SHP77 treated with DMSO at 0.1 percent for 48 hours (cell line): ENCODE measurements at regions not wholly inside any gene's neighbourhood (a gene's known extent, or its start where the extent isn't known, plus 50 kb on each side); places are given as distances from the start of the nearest gene placed in this dataset.
"Not testable (repeated sequence)": the region's sequence is repeated elsewhere in the genome, so short reads cannot be mapped to it uniquely, and the experiment has no call there.

Experiments
- DNase-seq: peaks from one replicate; lab custom pipeline; 2025; lab: John Stamatoyannopoulos, UW

DNA sequence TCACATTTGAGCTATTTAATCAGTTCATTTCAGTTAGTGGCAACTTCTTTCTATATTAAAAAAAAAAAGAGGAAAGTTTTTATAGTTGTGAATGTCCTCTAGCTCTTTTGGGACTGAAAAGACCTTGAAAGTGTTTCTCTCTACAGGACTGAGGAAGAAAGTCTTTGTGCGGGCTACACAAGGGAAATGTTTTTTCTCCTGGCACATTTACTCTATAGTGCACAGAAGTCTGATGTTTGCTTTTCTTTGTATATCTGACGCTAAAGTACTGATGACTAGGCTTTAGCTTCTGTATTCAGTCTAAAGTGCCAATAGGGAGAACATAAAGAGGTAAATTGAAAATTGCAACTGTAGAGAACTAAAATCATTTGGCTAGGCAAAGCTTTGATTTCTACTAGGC lies 737.4 kb upstream of the LUZP2 start:
- DNase-seq, result no peak

DNA sequence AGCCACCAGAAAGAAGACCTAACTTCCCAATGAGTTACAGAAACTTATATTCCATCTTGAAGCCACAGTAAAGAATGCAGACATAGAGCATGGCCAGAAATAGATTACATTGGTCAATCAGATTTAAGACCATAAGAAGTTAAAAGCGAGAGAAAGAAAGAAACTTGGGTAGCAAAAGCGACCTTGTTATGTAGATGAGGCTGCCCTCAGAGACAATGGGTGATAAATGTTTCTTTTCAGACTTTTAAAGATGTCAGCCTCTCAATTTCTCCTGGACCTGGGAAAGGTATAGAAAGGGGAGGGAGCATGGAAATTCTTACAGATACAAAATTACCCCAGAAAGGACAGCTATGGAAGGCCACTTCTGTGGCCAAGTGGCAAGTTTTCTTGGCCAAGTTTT lies 732.6 kb upstream of the LUZP2 start:
- DNase-seq, result no peak

DNA sequence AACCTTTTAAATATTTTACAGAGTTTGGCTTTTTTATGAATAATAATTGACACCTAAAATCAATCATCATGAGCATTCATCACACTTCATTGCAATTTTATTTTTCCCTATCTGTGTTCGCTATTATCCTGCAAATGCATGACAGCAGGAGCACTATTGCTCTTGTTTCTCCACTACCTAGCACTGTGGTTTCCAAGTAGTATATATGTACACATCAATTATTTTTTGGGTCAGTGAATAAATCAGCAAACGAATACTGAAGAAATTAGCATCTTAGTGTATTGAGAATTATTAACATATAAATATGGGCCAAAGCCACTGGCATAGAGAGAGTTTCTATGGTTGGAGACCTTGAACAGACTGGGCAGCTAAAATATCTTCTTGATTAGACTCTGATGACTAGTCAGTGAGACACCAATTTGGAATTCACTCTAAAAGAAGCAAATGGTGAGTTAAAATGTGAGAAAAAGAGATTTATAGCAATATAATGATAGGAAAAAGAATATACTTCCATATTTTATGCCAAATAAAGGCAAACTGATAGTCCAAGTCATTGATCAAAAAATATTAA lies 731.1 kb upstream of the LUZP2 start:
- no peak for DNase-seq

DNA sequence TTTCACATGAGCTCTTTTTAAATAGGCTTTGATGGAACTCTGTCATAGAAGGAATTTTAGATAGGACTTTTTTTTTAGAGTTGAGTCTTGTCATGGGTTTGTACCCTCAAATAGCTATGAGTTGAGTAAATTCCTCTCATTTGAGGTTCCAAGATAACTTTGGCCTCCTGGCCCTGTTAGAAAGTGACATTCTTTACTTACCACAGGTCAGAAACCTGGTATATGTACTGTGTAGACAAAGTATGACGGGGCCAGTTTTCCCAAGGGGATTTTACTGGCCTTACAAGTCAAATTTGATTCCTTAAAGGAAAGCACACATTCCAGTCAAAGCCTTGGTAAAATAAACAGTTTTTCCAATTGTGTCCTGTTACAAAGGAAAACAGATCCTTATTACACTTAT lies 729.3 kb upstream of the LUZP2 start:
- no peak for DNase-seq

DNA sequence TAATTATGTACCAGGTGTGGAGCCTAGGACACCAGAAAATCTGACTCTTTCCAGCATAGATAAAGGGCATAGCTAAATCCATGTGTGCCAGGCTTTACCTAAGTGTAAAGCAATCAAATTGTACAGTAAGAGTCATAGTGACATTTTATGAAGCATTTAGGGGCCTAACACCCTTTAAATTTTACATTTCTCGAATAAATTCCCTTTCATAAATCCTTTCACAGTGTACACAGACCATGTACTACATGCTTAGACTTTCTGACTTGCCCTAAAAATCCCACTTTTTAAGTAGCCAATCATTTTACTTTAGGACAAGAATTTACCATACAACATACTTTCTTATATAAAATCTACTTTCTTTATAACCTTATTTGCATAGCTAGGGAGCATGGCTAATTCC lies 727.6 kb upstream of the LUZP2 start:
- DNase-seq, result no peak

DNA sequence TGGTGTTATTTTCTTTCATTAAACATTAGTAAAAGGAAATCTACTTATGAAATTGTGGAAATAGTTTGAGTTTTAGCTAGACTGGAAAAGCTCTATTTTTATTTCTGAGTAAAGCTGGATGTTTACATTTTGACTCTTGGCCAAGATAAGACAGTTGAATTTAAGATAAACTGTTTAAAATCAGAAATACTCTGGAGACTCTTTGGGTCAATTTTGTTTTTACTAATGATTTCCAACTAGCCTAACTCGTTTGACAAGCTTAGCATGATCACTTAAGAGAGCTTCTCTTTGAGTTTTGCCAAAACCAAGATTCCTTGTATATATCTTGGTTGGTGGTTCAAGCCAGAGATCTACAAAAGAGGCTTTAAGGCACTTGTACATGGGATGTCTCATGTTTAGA lies 724.8 kb upstream of the LUZP2 start:
- no peak for DNase-seq

DNA sequence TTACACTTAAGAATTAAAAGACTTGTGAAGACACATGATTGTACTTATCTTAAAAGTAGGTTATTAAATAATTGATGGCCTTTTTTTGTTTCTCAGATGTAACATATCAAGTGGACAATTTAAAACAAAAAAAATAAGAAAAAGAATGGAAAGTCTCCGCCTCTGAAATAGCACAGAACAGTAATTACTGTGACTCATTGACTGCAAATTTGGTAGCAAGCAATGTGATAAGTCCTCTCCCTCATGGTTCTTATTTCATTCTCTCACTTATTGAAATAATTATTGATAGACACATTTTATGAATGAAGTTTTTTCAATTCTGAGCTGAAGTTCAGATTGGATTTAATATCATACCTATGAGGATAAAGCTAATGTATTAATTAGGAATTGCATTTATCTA lies 717.9 kb upstream of the LUZP2 start:
- DNase-seq, result no peak

DNA sequence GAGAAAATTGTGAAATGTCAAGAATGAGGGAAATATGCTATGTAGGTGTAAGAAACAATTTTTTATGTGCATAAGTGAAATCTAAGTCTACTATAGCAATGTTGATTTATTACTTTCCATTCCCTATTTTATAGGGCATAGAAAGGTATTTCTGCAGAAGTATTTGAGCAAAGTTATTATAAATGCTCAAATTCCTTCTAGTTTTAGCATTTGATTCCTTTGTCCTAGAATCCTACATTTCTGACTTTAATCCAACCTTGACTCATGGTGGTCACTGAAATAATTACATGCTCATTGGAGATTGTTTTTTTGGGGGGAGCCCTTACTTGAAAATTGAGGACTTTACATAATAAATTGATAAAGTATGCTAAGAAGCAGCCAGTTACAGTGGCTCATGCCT lies 716.6 kb upstream of the LUZP2 start:
- no peak for DNase-seq

DNA sequence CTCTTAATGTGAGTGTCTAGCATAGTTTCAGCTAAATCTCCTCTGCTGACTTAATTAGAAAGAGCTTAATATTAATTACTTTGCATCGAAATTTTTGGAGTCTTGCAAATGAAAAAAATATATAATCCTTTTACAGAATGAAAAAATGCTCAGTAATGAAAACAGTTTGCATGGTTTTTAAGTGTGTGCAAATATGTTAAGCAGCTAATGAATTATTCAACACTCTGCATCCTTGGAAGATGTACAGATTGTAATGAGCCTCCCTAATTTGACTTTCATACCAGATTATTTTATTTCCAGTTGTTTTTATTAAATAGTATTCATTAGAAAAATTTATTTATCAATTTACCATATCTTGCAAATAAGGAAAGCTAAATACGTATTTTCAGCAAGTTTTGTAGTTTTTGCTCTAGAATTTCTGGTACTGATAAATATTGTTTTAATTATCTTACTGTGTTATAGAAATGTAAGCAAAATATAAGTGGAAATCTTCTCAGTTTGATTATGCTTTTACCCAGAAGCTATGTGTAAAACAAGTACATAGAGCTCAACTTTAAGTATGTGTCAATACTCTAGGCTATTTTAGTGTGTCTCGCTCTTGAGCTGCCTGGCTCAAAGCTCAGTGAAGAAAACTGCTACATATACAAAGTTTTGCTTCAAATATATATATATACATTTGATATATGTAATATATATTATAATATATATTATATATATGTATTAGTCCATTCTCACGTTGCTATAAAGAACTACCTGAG lies 714.9 kb upstream of the LUZP2 start:
- DNase-seq, result no peak

DNA sequence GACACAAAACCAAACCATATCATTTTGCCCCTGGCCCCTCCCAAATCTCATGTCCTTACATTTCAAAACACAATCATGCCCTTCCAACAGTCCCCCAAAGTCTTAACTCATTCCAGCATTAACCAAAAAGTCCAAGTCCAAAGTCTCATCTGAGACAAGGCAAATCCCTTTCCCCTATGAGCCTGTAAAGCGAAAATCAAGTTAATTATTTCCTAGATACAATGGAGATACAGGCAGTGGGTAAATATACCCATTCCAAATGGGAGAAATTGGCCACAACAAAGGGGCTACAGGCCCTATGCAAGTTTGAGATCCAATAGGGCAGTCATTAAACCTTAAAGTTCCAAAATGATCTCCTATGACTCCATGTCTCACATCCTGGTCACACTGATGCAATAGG lies 709.9 kb upstream of the LUZP2 start:
- not testable (repeated sequence) for DNase-seq

DNA sequence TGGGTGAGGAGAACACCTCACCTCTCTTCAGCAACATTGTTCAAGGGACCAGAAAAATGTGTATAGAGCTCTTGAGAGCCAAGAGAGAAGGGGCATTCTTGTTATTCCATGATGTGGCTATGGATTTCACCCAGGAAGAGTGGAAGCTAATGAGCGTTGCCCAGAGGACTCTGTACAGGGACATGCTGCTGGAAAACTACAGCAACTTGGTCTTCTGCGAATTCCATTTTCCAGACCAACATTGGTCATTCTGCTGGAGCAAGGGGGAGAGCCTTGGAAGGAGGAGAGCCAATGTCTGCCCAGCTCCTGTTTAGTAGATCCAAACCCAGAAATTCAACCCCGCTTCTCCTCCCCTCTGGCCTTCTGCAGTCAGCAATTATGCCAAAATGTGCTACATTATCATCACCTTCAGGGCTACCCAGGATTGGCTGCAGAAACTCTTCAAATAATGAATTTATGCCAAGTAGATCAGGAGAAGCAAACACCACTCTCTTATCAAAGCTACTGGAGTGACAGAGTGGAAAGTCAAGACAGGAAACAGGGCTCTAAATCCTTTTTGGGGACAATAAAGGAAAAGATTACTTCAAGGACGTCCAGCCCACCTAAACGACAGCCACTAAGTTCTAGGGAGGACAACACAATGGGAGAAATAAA lies 707.5 kb upstream of the LUZP2 start:
- DNase-seq, result no peak

DNA sequence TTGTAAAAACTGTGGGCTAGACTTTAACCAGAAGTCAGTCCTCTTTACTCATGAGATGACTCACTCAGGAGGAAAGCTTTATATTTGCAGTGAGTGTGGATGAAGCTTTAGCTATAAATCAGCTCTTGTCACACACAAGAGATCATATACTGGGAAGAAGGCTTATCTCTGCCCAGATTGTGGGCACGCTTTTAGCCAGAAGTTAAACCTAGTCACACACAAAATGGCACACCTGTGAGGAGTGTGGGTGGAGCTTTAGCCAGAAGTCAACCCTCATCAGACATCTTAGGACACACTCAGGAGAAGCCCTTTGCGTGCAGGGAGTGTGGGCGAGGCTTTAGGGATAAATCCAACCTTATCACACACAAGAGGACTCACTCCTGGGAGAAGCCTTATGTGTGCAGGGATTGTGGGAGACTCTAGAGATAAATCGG lies 706.9 kb upstream of the LUZP2 start:
- no peak for DNase-seq

DNA sequence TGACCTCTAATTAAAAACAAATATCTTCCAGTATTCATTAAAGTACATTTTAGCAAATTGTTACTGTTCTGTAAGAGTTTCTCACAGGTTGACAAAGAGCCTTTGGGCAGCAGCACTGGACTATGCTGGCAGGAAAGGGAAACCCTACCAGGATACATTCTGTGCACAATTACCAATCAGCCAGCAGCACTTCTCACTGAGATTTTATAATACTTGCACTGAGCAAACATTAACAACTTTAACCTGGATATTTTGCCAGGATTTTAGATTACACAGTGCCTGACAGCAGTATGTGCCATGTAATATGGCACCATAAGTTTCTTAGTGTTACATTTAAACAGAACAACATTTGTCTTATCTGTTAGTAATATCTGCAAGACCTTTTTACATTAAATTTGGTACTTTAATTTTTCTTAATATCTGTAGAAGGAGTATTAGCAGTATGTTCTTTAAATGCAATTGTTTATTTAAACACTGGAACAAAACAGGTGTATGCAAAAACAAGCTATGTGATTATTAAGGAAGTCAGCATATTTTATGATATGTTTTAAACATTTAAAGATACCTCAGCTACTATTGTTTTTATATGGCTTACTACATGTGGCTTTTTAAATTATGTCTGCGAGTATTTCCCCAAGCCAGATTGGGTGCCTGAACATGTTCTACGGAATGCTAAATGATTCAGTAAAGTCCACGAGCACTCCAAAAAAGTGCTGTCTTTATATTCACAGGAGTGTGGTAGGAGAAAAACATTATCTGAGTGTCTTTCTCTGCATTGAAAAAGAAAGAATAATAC lies 699.0 kb upstream of the LUZP2 start:
- no peak for DNase-seq

DNA sequence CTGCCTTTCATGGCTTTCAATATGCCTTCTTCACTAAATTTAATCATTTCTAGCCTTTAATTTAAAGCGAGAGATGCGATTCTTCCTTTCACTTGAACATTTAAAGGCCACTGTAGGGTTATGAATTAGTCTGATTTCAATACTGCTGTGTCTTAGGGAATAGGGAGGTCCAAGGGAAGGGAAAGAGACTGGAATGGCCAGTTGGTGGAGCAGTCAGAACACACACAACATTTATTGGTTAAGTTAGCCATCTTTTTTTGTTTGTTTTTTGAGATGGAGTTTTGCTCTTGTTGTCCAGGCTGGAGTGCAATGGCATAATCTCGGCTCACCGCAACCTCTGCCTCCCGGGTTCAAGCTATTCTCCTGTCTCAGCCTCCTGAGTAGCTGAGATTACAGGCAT lies 662.5 kb upstream of the LUZP2 start:
- not testable (repeated sequence) for DNase-seq

DNA sequence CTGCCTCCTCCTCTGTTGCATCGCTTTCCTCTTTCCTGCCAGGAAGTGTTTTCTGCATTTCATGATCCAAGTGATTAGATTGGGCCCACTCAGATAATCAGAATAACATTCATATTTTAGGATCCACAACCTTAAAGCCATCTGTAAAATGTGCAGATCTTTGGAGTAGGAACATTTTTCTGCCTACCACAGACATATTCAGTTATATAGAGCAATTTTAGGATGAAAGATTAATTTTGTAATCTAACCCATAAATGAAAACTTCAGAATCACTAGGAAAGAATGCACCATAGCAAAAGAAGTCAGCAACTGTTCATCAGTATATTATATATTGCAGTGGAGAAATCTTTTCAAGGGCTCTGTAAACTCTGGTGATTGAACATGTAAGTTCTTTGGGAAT lies 659.9 kb upstream of the LUZP2 start:
- no peak for DNase-seq

DNA sequence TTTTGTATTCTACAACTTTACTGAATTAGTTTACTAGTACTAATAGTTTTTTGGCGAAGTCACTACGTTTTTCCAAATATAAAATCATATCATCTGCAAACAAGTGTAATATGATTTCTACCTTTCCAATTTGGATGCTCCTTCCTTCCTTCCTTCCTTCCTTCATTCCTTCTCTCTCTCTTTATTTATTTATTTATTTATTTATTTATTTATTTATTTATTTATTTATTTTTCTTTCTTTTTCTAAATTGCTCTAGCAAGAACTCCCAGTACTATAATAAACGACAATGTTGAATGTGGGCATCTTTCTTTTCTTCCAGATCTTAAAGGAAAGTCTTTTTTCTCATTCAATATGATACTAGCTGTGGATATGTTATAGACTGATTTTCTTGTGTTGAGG lies 656.0 kb upstream of the LUZP2 start:
- no peak for DNase-seq

DNA sequence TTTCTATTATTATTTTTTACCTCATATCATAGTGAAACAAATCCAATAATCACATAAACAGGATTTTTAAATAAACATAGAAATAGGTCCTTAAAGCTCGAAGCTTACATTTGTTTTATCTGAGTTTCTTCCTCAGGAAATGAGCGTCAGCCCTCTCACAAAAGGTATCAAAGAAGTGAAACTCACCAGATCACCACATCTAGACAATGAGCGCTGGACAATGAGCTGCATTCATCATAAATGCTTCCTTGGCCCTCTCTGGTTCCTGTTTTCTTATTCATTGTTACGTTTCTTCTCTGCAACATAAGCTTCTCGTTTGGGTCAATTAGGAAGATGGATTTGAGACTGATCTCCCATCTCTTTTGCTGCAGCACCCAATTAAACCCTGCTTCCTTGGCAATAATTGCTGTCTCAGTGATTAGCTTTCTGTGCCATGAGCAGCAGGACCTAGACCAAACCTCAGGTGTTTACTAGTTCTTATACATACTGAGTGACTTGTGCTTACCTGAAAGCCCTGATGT lies 649.9 kb upstream of the LUZP2 start:
- no peak for DNase-seq

DNA sequence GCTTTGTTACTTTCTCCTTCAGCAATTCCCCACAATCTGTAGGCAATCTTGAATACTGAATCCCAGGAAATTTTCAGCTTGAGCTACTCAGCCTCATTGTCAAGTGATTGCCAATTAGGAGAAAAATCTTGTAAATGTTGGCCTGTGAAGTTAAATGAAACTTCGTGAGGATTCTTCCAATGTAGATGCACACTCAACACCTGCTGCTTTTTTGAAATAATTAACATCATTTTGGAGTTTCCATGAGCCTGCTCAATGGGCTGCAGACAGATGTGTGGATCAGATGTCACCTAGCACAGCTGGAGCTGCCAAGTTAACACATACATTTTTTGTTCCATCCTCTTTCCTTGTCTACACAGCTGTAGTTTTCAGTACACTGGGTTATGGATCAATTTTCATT lies 645.6 kb upstream of the LUZP2 start:
- DNase-seq, result no peak

DNA sequence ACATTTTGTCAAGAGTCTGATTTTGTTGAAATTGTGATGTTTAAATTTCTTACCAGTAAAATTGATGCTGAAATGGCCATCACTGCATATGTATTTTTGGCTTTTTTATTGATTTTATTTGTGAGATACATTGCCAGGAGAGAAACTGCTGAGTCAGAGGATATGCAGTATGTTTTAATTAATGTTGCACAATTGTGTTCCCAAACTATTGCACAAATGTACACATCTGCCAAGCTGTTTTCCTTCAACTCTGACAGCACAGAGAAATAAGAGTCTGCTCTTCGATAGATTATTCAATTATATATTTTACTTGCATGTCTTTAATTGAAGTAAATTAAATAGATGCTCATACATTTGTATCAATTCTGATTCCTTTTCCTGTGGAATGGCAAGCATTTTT lies 640.2 kb upstream of the LUZP2 start:
- DNase-seq, result no peak

DNA sequence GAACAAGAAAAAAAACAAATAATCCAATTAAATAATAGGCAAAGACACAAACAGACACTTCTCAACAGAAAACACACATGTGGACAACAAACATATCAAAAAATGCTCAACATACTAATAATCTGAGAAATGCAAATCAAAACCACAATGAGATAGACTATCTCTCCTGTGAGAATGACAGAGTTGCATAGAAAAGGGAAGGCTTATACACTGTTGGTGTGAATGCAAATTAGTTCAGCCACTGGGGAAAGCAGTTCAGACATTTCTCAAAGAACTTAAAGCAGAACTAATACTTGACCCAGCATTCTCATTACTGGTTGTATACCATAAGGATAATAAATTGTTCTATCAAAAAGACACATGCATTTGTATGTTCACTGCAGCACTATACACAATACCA lies 637.8 kb upstream of the LUZP2 start:
- no peak for DNase-seq

DNA sequence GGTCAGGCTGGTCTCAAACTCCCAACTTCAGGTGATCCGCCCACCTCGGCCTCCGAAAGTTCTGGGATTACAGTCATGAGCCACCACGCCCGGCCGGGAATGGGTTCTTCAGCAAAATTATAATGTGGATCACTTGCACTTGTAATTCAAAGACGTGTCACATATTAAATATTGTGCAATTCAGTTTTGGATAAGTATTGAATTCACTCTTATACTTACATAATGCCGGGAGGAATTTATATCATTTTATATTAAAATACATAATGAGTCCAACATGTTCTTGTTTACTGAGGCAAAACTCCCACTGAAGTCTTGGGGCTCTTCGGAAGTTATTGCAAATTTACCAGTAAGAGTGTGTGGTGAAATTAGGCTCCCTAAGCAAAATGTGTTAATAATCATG lies 635.2 kb upstream of the LUZP2 start:
- DNase-seq, result no peak

DNA sequence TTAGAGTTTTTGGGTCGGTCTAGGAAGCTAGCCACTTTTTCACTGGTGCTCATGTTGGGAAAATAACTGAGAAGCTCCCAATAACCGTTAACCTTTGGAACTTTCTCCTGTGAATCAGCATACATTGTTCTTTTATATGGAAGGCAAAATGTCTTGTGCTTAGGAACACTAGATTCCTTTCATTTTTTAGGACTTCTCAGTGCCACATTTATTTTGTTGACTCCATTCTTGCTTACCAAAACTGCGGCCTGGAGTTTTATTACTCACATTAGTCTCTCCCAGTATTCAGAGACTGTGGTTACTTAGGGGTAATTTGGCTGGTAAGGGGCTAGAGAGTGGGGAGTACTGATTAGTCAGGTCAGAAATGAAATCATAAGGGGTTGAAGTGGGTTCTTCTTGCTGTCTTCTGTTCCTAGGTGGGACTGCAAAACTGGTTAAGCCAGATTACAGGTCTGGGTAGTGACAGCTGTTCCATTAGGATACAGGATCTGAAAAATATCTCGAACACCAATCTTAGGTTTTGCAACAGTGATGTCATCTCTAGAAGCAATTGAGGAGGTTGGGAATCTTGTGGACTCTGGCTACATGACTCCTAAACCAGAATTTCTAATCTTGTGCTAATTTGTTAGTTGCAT lies 631.4 kb upstream of the LUZP2 start:
- no peak for DNase-seq
